AG04449 (cell line): ENCODE measurements at regions not wholly inside any gene's neighbourhood (a gene's known extent, or its start where the extent isn't known, plus 50 kb on each side); places are given as distances from the start of the nearest gene placed in this dataset.
A peak's percentile ranks its signal among the peaks of the same experiment; 100 is the strongest.

Experiments used
- CTCF ChIA-PET: fragments of 350-600 bp; formaldehyde crosslinking; extraction: SDS; loops from one replicate; lab custom pipeline; 2021; ENCODE audit warnings: antibody characterized with exemption; lab: Yijun Ruan, JAX
- POLR2A ChIA-PET: fragments of 400-600, 350-600 bp; formaldehyde crosslinking; extraction: SDS; loops from one replicate; lab custom pipeline; 2020; ENCODE audit warnings: antibody characterized with exemption, inconsistent platforms; lab: Yijun Ruan, JAX
- DNase-seq: peaks from one replicate; pipeline ENCODE4 v3.0.0-alpha.2; 2010; ENCODE audit warnings: low read depth, low spot score
- H3K4me3 ChIP-seq: 2 replicates; pipeline ENCODE4 v1.5.1; 2011; ENCODE audit warnings: low read depth, mild to moderate bottlenecking, control low read depth, low read length
- CTCF ChIP-seq: IDR thresholded peaks from one replicate; pipeline ENCODE4 v1.5.1; 2011; ENCODE audit warnings: mild to moderate bottlenecking, moderate library complexity, low read length, control low read depth, inconsistent platforms; ENCODE audit not compliant: insufficient read depth; ENCODE audit errors: missing control alignments

- no peak overlapping the region for H3K4me3 ChIP-seq
- TF ChIP-seq CTCF, result no peak
- no peak for DNase-seq
- ChIA-PET POLR2A (no interaction called here), CTCF (no interaction called here)
These were observed 965.9 kb upstream of the AMELY start for GRCh38 chrY:7877458-7877857.

GRCh38 chrY:7874080-7874479 is 962.5 kb upstream of the AMELY start:
- CTCF ChIA-PET, result interaction anchor here (0.5 to 1.3 kb wide), 5 partner anchors 21 to 530 kb away, joined by 3 to 4 read pairs (median 3); no protein-coding TSS in a partner anchor
- no peak overlapping the region for H3K4me3 ChIP-seq
- TF ChIP-seq CTCF, result peak; percentile 48
- peak; percentile 38 for DNase-seq
- POLR2A ChIA-PET, result no interaction called here

- no peak overlapping the region for H3K4me3 ChIP-seq
- TF ChIP-seq CTCF, result no peak
- CTCF ChIA-PET, result no interaction called here
- no peak for DNase-seq
- POLR2A ChIA-PET, result no interaction called here
These were observed 959.9 kb upstream of the AMELY start for GRCh38 chrY:7871304-7871932.

GRCh38 chrY:7866976-7867375 is 955.4 kb upstream of the AMELY start:
- TF ChIP-seq CTCF, result no peak
- CTCF ChIA-PET, result no interaction called here
- H3K4me3 ChIP-seq, result no peak overlapping the region
- DNase-seq, result no peak
- POLR2A ChIA-PET, result no interaction called here

GRCh38 chrY:7860781-7861614 is 949.4 kb upstream of the AMELY start:
- ChIA-PET CTCF (no interaction called here), POLR2A (no interaction called here)
- DNase-seq, result no peak
- H3K4me3 ChIP-seq, result no peak overlapping the region
- TF ChIP-seq CTCF, result no peak

- no peak for TF ChIP-seq CTCF
- CTCF ChIA-PET, result no interaction called here
- DNase-seq, result no peak
- POLR2A ChIA-PET, result no interaction called here
- no peak overlapping the region for H3K4me3 ChIP-seq
These were observed 938.6 kb upstream of the AMELY start for GRCh38 chrY:7850191-7850590.
